ENCODE measurements at regions not wholly inside any gene's neighbourhood (a gene's known extent, or its start where the extent isn't known, plus 50 kb on each side); places are given as distances from the start of the nearest gene placed in this dataset.

GRCh38 chr12:74747305-74747704 is 209.7 kb downstream of the ATXN7L3B start:
- H3K4me3 ChIP-seq: no peak overlapping the region
- H3K9me3 ChIP-seq: no peaks in the 10 kb centered on the region
- H3K4me1 ChIP-seq: no peaks in the 10 kb centered on the region
- H3K27me3 ChIP-seq: no peaks in the 10 kb centered on the region
- H3K36me3 ChIP-seq: no peaks in the 10 kb centered on the region
- no peak for DNase-seq (ENCODE audit: low spot score in 2 of 2)
- TF ChIP-seq EP300 (IDR thresholded peaks at IDR 0.05) (no peak), POLR2A (IDR thresholded peaks at IDR 0.05) (no peak), CTCF (IDR thresholded peaks at IDR 0.05) (no peak)
- H3K27ac ChIP-seq: no peak overlapping the region

- Histone ChIP-seq H3K36me3 (no peaks in the 10 kb centered on the region), H3K4me1 (no peaks in the 10 kb centered on the region), H3K27ac (no peak overlapping the region), H3K9me3 (no peaks in the 10 kb centered on the region), H3K4me3 (no peak overlapping the region), H3K27me3 (no peaks in the 10 kb centered on the region)
- no peak for DNase-seq (ENCODE audit: low spot score in 2 of 2)
- 70 to 80% methylated on average over 1 of the region's 1 CpG for WGBS, 2 donors
- TF ChIP-seq EP300 (IDR thresholded peaks at IDR 0.05): no peak
Observed at GRCh38 chr12:74751441-74751840, 213.8 kb downstream of the ATXN7L3B start.

- Histone ChIP-seq H3K4me1 (no peaks in the 10 kb centered on the region), H3K9me3 (peaks cover 0 to 5% (median 0%) of the 10 kb centered on the region in 4 donors), H3K27ac (no peak overlapping the region), H3K4me3 (no peak overlapping the region), H3K27me3 (no peaks in the 10 kb centered on the region), H3K36me3 (no peaks in the 10 kb centered on the region)
- TF ChIP-seq CTCF (IDR thresholded peaks at IDR 0.05) (no peak), EP300 (IDR thresholded peaks at IDR 0.05) (no peak), POLR2A (IDR thresholded peaks at IDR 0.05) (no peak)
- 89 to 90% methylated on average over 3 of the region's 3 CpGs for WGBS, 2 donors
- DNase-seq (ENCODE audit: low spot score in 2 of 2): no peak
Observed at GRCh38 chr12:74752215-74752614, 214.6 kb downstream of the ATXN7L3B start.

- DNase-seq (ENCODE audit: low spot score in 2 of 2): no peak
- Histone ChIP-seq H3K27ac (no peak overlapping the region), H3K27me3 (no peaks in the 10 kb centered on the region), H3K4me3 (no peak overlapping the region), H3K36me3 (no peaks in the 10 kb centered on the region), H3K9me3 (no peaks in the 10 kb centered on the region), H3K4me1 (no peaks in the 10 kb centered on the region)
- TF ChIP-seq POLR2A (IDR thresholded peaks at IDR 0.05) (no peak), CTCF (IDR thresholded peaks at IDR 0.05) (no peak), EP300 (IDR thresholded peaks at IDR 0.05) (no peak)
Observed at GRCh38 chr12:74770552-74770951, 232.9 kb downstream of the ATXN7L3B start.

GRCh38 chr12:74775276-74775675 is 237.6 kb downstream of the ATXN7L3B start:
- no peak for TF ChIP-seq EP300 (IDR thresholded peaks at IDR 0.05)
- no peak for TF ChIP-seq CTCF (IDR thresholded peaks at IDR 0.05)
- TF ChIP-seq POLR2A (IDR thresholded peaks at IDR 0.05): no peak
- Histone ChIP-seq H3K27ac (no peak overlapping the region), H3K9me3 (no peaks in the 10 kb centered on the region), H3K36me3 (no peaks in the 10 kb centered on the region), H3K27me3 (no peaks in the 10 kb centered on the region), H3K4me1 (no peaks in the 10 kb centered on the region), H3K4me3 (no peak overlapping the region)
- 86 to 95% methylated on average over 1 of the region's 1 CpG for WGBS, 2 donors
- no peak for DNase-seq (ENCODE audit: low spot score in 2 of 2)

GRCh38 chr12:74776378-74776777 is 238.7 kb downstream of the ATXN7L3B start:
- no peak for TF ChIP-seq POLR2A (IDR thresholded peaks at IDR 0.05)
- Histone ChIP-seq H3K9me3 (no peaks in the 10 kb centered on the region), H3K27ac (no peak overlapping the region), H3K4me3 (no peak overlapping the region), H3K27me3 (no peaks in the 10 kb centered on the region), H3K36me3 (no peaks in the 10 kb centered on the region), H3K4me1 (no peaks in the 10 kb centered on the region)
- no peak for DNase-seq (ENCODE audit: low spot score in 2 of 2)
- WGBS, 2 donors: 93 to 94% methylated on average over 7 of the region's 7 CpGs
